Activated naive CD8-positive, alpha-beta T cell (primary cell): ENCODE measurements at regions not wholly inside any gene's neighbourhood (a gene's known extent, or its start where the extent isn't known, plus 50 kb on each side); places are given as distances from the start of the nearest gene placed in this dataset.

Source experiments
- H3K27ac Mint-ChIP-seq: one replicate; pipeline ENCODE4 v1.8.0; 2021; ENCODE audit warnings: mixed read lengths
- H3K27me3 Mint-ChIP-seq: one replicate; pipeline ENCODE4 v1.8.0; 2021; ENCODE audit warnings: mixed read lengths
- H3K36me3 Mint-ChIP-seq: one replicate; pipeline ENCODE4 v1.8.0; 2021; ENCODE audit warnings: mixed read lengths
- H3K4me1 Mint-ChIP-seq: one replicate; pipeline ENCODE4 v1.8.0; 2021; ENCODE audit warnings: low read depth, mixed read lengths
- H3K4me3 Mint-ChIP-seq: one replicate; pipeline ENCODE4 v1.8.0; 2021; ENCODE audit warnings: mild to moderate bottlenecking, mixed read lengths
- H3K9me3 Mint-ChIP-seq: one replicate; pipeline ENCODE4 v1.8.0; 2021; ENCODE audit warnings: low read depth, mixed read lengths

DNA sequence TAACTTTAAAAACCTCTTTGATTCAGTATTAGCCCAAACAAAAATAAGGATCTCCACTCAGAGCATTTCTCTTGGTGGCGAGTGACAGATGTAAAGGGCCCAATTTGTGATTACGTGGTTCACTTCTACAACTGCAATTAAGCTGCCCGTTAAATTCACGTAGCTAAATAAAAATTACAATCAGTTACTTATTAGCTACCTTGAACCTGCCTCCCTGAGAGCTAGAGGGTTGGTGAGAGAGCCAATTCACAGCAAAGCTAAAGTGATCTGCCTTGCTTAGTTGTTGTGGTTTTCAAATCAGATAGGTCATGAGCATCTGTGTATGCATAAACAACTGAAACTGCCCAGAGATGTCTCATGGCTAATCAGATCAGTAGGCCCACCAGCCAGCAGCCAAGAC, 156.7 kb downstream of the RNF152 start:
- no peaks in the 10 kb centered on the region for H3K9me3 Mint-ChIP-seq
- no peaks in the 10 kb centered on the region for H3K36me3 Mint-ChIP-seq
- H3K4me1 Mint-ChIP-seq, result no peaks in the 10 kb centered on the region
- no peak overlapping the region for H3K4me3 Mint-ChIP-seq
- peaks cover 7% of the 10 kb centered on the region for H3K27me3 Mint-ChIP-seq
- H3K27ac Mint-ChIP-seq, result no peak overlapping the region

DNA sequence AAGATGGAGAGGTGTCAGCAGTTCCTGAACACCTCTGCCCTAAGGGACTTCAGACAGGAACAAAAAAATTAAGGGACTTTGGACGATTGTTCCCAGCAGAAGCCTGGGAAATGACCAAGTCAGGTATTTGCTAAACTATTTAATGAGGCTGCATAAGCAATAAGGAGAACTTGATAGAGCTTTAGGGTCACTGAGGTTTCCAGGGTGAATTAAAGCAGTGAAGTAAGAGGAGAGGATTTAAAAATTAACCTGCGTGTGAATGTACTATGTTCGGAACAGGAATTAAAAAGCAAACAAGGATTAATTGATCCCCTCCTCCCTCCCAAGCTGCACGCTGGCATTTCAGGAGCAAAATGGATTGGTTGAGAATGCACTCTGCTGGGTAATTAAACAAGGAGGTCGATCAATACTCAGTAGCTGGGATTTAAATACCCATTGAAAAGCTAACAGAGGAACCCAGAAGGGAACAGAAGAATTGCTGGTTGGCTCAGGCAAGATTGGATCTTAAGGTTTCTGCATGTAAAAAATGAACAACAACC, 157.2 kb downstream of the RNF152 start:
- H3K4me1 Mint-ChIP-seq, result no peaks in the 10 kb centered on the region
- H3K9me3 Mint-ChIP-seq, result no peaks in the 10 kb centered on the region
- H3K27ac Mint-ChIP-seq, result no peak overlapping the region
- no peaks in the 10 kb centered on the region for H3K36me3 Mint-ChIP-seq
- H3K27me3 Mint-ChIP-seq, result peaks cover 7% of the 10 kb centered on the region
- no peak overlapping the region for H3K4me3 Mint-ChIP-seq

DNA sequence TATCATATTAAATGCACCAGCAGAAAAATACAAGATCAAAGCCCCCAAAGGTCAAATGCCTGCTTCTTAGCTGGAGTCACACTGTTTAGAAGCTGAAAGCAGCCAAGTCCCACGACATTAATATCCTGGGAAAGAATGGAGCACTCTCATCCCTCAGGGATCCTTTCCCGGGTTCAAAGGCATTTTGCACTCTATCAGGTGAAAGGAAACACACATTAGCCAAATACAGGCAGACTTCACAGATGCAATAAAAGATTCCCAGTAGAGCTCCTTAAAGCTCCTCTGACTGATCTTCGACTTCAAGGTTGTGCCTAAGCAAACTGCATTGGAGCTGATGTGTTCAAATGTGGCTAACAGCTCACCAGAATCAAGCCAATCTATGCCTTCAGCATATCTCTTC, 158.4 kb downstream of the RNF152 start:
- Mint-ChIP-seq H3K4me3 (no peak overlapping the region), H3K9me3 (no peaks in the 10 kb centered on the region), H3K4me1 (no peaks in the 10 kb centered on the region), H3K36me3 (no peaks in the 10 kb centered on the region), H3K27ac (no peak overlapping the region), H3K27me3 (peaks cover 10% of the 10 kb centered on the region)

DNA sequence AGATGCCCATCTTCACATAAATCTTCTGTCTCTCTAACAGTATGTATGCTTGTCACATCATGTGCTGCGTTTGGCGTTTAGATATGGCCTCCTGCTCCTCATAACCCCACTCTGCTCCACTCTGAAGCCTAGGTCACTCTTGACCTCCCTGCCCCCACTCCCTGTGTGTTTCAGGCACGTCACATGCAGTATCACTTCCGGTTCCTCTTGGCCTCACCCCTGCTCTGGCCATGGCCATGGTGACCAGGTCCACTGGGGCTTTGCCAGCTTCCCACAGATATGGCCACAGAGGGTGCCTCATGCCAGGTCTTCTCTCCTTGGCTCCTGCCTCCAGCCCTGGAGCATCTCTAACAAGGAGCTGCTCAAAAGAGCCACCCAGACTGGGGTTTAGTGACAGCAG, 160.0 kb downstream of the RNF152 start:
- Mint-ChIP-seq H3K27ac (no peak overlapping the region), H3K36me3 (no peaks in the 10 kb centered on the region), H3K4me1 (no peaks in the 10 kb centered on the region), H3K9me3 (no peaks in the 10 kb centered on the region), H3K27me3 (peaks cover 10% of the 10 kb centered on the region), H3K4me3 (no peak overlapping the region)

DNA sequence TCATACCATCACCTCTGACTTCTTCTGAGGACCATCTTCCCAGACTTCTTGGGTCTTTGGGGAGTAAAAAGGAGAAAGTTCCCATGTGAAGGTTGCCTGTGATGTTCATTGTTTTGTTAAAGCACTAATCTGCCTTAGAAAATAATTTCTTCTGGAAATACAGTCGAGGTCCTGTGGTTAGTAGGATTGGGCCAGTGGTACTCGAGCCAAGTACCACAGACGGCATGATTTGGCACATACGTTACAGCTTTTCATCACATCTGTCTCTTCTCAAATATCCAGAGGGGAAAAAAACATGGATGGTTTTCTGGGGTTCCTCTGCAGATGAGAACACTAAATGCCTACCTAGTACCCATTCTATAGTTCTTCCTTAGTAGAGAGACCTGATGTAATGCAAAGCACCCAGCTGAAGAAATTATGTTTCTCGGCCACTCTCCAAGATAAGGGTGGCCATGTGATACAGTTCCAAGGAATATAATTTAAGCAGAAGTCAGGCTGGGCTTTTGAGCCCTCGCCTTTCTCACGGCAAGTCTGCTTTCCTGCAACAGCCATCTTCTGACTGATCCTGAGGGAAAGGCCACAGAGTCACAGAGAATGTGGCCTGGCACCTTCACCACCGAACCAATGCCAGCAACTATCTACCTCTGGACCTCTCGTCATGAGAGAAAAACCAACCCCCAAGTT, 161.0 kb downstream of the RNF152 start:
- Mint-ChIP-seq H3K27ac (no peak overlapping the region), H3K4me3 (no peak overlapping the region), H3K4me1 (no peaks in the 10 kb centered on the region), H3K27me3 (peaks cover 10% of the 10 kb centered on the region), H3K9me3 (no peaks in the 10 kb centered on the region), H3K36me3 (no peaks in the 10 kb centered on the region)

DNA sequence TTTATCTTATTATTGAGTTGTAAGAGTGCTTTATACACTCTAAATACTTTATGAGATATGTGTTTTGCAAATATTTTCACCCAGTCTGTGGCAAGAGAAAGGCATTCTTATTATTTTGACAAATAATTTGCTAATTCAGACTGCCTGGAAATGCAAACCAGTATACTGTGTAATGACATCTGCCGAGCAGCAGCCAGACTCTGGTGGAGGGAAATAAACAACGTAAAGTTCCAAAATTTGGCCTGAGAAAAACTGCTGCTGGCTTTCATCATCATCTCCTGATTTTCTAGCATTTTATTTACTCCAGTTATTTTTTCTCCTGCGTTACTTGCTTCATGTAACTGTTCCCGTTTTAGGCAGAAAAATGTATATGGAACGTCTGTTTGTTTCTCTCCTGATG, 161.6 kb downstream of the RNF152 start:
- no peak overlapping the region for H3K4me3 Mint-ChIP-seq
- H3K36me3 Mint-ChIP-seq, result no peaks in the 10 kb centered on the region
- H3K9me3 Mint-ChIP-seq, result no peaks in the 10 kb centered on the region
- H3K27me3 Mint-ChIP-seq, result peaks cover 10% of the 10 kb centered on the region
- no peaks in the 10 kb centered on the region for H3K4me1 Mint-ChIP-seq
- H3K27ac Mint-ChIP-seq, result no peak overlapping the region

DNA sequence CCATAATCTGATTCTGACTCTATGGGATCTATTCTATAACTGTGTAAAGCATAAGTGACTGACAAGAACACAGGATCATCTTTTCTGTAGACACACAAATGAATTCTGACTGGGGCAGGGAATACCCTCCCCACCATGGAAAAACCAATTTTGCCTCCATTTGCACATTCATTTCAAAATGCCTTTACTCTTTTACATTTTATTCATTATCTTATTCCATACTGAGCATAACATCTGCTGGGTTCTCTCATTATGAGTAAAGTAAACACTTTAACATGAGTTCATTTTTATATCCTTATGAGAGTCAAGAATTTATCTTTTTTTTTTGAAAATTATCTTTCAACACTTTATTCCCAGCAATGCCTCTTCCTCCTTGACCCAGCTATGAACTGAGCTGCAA, 163.5 kb downstream of the RNF152 start:
- Mint-ChIP-seq H3K4me1 (no peaks in the 10 kb centered on the region), H3K27ac (no peak overlapping the region), H3K36me3 (no peaks in the 10 kb centered on the region), H3K4me3 (no peak overlapping the region), H3K9me3 (peaks cover 6% of the 10 kb centered on the region), H3K27me3 (peaks cover 10% of the 10 kb centered on the region)

DNA sequence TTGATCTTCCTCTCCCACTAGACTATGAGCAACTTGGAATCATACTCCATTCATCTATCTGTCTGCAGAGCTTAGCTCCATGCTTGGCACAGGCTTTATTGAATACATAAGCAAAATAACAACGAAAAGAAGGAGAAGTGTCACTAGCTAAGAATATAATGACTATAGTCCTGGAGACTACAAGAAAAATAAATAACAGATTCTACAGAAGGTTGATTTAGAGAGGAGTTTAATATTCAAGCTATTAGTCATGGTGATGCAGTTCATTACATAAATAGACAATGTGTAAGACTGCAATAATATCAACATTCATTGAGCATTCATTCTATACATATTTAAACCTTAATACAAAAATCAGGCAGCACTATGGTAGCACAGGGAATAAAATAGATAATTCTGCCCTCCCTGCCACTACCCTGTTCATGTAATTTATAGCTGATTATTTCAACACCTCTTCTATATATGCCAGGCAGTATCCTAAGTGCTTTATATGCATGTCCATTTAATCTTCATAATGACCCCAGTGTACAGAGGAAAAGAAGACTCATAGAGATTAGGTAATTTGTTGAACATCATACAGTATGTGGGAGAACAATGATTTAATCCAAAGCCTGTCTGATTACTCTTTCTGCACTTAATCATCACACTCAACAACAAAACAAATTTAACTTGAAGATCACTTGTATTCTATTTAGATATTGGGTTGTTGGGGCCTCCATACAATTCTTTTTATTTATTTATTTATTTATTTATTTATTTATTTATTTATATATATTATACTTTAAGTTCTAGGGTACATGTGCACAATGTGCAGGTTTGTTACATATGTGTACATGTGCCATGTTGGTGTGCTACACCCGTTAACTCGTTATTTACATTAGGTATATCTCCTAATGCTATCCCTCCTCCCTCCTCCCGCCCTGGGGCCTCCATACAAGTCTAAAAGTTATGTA, 165.3 kb downstream of the RNF152 start:
- H3K27me3 Mint-ChIP-seq, result peaks cover 7% of the 10 kb centered on the region
- H3K4me3 Mint-ChIP-seq, result no peak overlapping the region
- H3K4me1 Mint-ChIP-seq, result no peaks in the 10 kb centered on the region
- H3K9me3 Mint-ChIP-seq, result peaks cover 6% of the 10 kb centered on the region
- H3K27ac Mint-ChIP-seq, result no peak overlapping the region
- no peaks in the 10 kb centered on the region for H3K36me3 Mint-ChIP-seq

DNA sequence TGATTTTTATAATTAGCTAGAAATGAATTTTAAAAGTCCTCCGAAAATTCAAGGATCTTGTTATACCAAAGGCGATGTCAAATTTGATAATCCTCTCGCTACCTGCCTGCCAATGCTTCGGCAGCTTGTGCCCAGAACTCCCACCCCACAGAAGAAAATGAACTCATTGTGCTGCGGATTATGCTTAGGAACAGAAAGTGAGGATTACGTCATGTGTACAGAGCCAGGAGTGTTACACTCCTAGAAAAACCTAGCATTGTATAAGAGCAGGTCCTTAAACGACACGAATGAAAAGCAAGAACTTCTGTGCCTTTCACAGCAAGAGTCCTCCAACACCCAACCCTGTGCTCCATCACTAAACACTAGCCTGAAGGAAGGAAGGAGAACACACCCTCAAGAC, 168.3 kb downstream of the RNF152 start:
- Mint-ChIP-seq H3K36me3 (no peaks in the 10 kb centered on the region), H3K4me3 (no peak overlapping the region), H3K4me1 (no peaks in the 10 kb centered on the region), H3K27me3 (no peaks in the 10 kb centered on the region), H3K9me3 (peaks cover 6% of the 10 kb centered on the region), H3K27ac (no peak overlapping the region)

DNA sequence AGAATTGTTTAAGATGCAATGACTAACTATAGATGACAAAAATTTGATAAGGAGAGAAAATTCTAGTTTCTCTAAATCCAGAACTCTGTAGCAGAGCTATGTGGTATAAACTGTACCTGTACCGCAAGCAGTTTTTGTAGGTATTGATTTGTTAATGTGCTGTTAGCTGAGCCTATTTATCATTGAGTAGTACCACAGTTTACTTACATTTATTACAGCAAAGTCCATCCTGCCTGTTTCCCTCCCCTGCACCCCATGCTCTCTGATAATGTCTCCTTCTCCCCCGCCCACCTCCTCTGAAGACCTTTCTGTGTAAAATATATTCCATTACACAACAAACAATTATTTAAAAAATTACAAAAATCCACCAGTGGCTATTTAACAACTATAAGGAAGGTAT, 170.6 kb downstream of the RNF152 start:
- H3K4me3 Mint-ChIP-seq, result no peak overlapping the region

DNA sequence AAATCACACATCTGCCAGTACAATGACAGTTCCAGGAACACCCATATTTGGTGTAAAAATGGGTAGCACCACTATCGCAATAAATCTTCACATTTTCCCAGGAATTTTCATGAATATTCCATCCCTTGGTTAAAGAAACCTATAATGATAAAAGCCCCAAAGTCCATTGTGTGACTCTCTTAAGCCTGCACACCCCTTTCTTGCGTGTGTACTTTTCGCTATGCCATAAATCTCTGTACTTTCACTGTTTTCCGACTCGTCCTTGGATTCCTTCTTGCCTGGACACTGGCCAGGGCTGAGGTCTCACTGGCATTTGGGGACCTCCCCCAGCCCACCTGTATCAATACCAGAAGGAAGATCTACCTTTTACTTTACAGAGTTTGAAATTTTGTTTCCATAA, 172.3 kb downstream of the RNF152 start:
- H3K4me1 Mint-ChIP-seq, result no peaks in the 10 kb centered on the region
- H3K36me3 Mint-ChIP-seq, result no peaks in the 10 kb centered on the region
- peaks cover 5% of the 10 kb centered on the region for H3K9me3 Mint-ChIP-seq
- H3K4me3 Mint-ChIP-seq, result no peak overlapping the region
- H3K27ac Mint-ChIP-seq, result no peak overlapping the region
- no peaks in the 10 kb centered on the region for H3K27me3 Mint-ChIP-seq

More for the DNA sequence above, 170.6 kb downstream of the RNF152 start:
- Mint-ChIP-seq H3K4me1 (no peaks in the 10 kb centered on the region), H3K36me3 (no peaks in the 10 kb centered on the region), H3K27me3 (no peaks in the 10 kb centered on the region), H3K27ac (peak overlapping the region; percentile 8), H3K9me3 (peaks cover 6% of the 10 kb centered on the region)

DNA sequence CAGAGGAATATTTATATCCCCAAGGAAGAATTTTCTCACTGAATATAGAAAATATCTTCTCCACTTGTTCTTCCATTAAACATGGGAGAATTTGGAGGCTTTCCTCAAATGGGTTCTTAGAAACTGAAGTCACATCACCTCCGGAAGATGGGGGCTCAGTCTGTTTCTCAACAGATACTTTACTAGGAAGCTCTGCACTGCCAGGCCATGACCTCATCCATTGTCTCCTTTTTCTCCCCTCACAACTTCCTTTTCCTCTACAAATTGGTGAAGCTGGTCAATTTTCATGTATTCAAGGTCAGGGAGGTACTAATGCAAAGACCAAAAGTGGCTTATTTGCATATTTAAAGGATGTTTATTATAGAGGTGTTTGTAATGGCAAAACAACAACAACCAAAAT, 173.1 kb downstream of the RNF152 start:
- H3K4me1 Mint-ChIP-seq, result no peaks in the 10 kb centered on the region
- peaks cover 2% of the 10 kb centered on the region for H3K27me3 Mint-ChIP-seq
- H3K4me3 Mint-ChIP-seq, result no peak overlapping the region
- H3K36me3 Mint-ChIP-seq, result no peaks in the 10 kb centered on the region
- no peak overlapping the region for H3K27ac Mint-ChIP-seq
- no peaks in the 10 kb centered on the region for H3K9me3 Mint-ChIP-seq

DNA sequence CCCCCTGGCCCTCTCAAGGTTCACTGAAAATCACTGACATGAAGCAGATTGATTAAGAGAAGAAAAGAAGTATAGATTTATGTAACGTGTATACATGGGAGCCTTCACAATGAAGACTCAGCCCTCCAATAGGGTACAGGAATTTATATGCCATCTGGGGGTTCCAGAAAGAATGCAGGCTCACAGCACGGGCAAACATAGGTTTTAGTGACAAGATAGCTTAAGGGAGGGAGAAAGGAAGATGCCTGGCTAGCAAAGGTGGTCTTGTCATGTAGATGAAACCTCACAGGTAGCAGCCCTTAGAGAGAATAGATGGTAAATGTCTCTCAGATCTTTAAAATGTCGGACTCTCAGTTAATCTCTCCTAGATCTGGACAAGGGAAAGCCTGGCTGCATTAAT, 173.9 kb downstream of the RNF152 start:
- Mint-ChIP-seq H3K4me1 (no peaks in the 10 kb centered on the region), H3K4me3 (no peak overlapping the region), H3K27me3 (peaks cover 5% of the 10 kb centered on the region), H3K27ac (no peak overlapping the region), H3K9me3 (no peaks in the 10 kb centered on the region), H3K36me3 (no peaks in the 10 kb centered on the region)

DNA sequence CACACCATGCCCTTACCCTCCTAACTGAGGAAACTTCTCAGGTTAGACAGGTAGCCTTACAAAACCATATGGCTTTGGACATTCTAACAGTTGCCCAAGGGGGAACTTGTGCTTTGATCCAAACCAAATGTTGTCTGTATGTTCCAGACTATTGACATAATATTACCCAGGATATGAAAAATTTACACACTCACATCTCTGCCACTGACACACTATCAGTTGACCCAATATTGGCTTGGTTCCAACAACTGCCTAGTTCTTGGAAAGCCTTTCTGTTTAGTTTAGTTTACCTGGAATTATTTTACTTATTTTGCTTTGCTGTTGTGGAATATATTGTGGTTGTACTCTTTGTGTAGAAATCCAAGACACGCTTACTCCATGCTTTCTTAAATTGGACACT, 178.4 kb downstream of the RNF152 start:
- Mint-ChIP-seq H3K36me3 (no peaks in the 10 kb centered on the region), H3K9me3 (no peaks in the 10 kb centered on the region)

DNA sequence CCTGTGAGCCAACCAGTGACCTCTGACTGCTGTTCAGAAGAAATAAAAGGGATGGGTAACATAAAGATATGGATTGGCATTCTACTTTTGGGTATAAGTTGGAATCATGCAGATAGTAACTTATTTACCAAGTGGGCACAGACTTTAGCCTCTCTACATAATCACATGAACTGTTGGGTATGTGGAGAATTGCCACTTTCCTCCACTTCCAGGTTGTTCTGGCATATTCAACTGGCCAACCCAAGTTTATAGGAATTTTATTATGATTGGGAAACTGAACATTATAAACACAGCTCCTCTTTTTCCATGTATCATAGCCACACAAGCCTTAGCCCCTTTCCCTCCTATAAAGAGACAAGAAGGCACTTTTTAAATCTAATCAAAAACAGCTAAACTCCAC, 179.3 kb downstream of the RNF152 start:
- H3K9me3 Mint-ChIP-seq, result no peaks in the 10 kb centered on the region
- no peak overlapping the region for H3K4me3 Mint-ChIP-seq
- no peaks in the 10 kb centered on the region for H3K36me3 Mint-ChIP-seq
- H3K27me3 Mint-ChIP-seq, result peaks cover 5% of the 10 kb centered on the region
- no peaks in the 10 kb centered on the region for H3K4me1 Mint-ChIP-seq
- no peak overlapping the region for H3K27ac Mint-ChIP-seq

More for the DNA sequence above, 178.4 kb downstream of the RNF152 start:
- Mint-ChIP-seq H3K27me3 (peaks cover 5% of the 10 kb centered on the region), H3K27ac (no peak overlapping the region), H3K4me3 (no peak overlapping the region), H3K4me1 (no peaks in the 10 kb centered on the region)
